SK-N-SH (cell line): ENCODE measurements at regions not wholly inside any gene's neighbourhood (a gene's known extent, or its start where the extent isn't known, plus 50 kb on each side); places are given as distances from the start of the nearest gene placed in this dataset.

Experiments
- CTCF ChIP-seq: fragments of 200-600 bp; sonication (generic); IDR thresholded peaks from 2 replicates; pipeline ENCODE4 v1.6.1; 2017; ENCODE audit warnings: antibody characterized with exemption, mild to moderate bottlenecking, moderate library complexity
- EP300 ChIP-seq, 2 experiments: IDR thresholded peaks; 2 replicates each; pipeline versions ENCODE4 v1.4.0 to v1.6.1; 2012; ENCODE audit warnings: borderline replicate concordance in 1 of 2, low read depth in 1 of 2, low read length in 1 of 2
- FOSL2 ChIP-seq: IDR thresholded peaks from 2 replicates; pipeline ENCODE4 v1.4.0; 2012; ENCODE audit warnings: low read depth, mild to moderate bottlenecking, moderate library complexity, borderline replicate concordance
- FOXM1 ChIP-seq: IDR thresholded peaks from 2 replicates; pipeline ENCODE4 v1.4.0; 2012; ENCODE audit warnings: low read depth, mild to moderate bottlenecking
- JUND ChIP-seq: IDR thresholded peaks from 2 replicates; pipeline ENCODE4 v1.4.0; 2012
- MAX ChIP-seq: IDR thresholded peaks from 2 replicates; pipeline ENCODE4 v1.4.0; 2012; ENCODE audit warnings: low read depth
- NRF1 ChIP-seq: IDR thresholded peaks from 2 replicates; pipeline ENCODE4 v1.6.1; 2012; ENCODE audit warnings: low read depth, mild to moderate bottlenecking, low read length
- POLR2AphosphoS5 ChIP-seq: IDR thresholded peaks from 2 replicates; pipeline ENCODE4 v1.6.1; 2012; ENCODE audit warnings: low read depth, low read length
- REST ChIP-seq: IDR thresholded peaks from 2 replicates; pipeline ENCODE4 v1.6.1; 2012; ENCODE audit warnings: mild to moderate bottlenecking, low read depth, low read length, moderate library complexity
- SIN3A ChIP-seq: IDR thresholded peaks from 2 replicates; pipeline ENCODE4 v1.6.1; 2012; ENCODE audit warnings: low read depth, mild to moderate bottlenecking, low read length, moderate library complexity, borderline replicate concordance
- TAF1 ChIP-seq: IDR thresholded peaks from 2 replicates; pipeline ENCODE4 v1.6.1; 2012; ENCODE audit warnings: low read depth, mild to moderate bottlenecking, low read length, moderate library complexity, borderline replicate concordance
- TCF12 ChIP-seq: IDR thresholded peaks from 2 replicates; pipeline ENCODE4 v1.4.0; 2012
- YY1 ChIP-seq: IDR thresholded peaks from 2 replicates; pipeline ENCODE4 v1.4.0; 2012; ENCODE audit warnings: low read depth, mild to moderate bottlenecking

GRCh38 chr6:141484711-141485110 lies 648.0 kb upstream of the GJE1 start:
- TF ChIP-seq CTCF (no peak), POLR2AphosphoS5 (no peak), MAX (no peak), TAF1 (no peak), NRF1 (no peak), FOXM1 (no peak), SIN3A (no peak), EP300 (IDR thresholded peaks at IDR 0.05; ENCODE audit: borderline replicate concordance in 1 of 2, low read depth in 1 of 2, low read length in 1 of 2) (no peak), TCF12 (no peak), REST (no peak), YY1 (no peak), FOSL2 (no peak), JUND (no peak)
